ENCODE measurements at regions not wholly inside any gene's neighbourhood (a gene's known extent, or its start where the extent isn't known, plus 50 kb on each side); places are given as distances from the start of the nearest gene placed in this dataset.
"Not testable (repeated sequence)": the region's sequence is repeated elsewhere in the genome, so short reads cannot be mapped to it uniquely, and the experiment has no call there.

DNA sequence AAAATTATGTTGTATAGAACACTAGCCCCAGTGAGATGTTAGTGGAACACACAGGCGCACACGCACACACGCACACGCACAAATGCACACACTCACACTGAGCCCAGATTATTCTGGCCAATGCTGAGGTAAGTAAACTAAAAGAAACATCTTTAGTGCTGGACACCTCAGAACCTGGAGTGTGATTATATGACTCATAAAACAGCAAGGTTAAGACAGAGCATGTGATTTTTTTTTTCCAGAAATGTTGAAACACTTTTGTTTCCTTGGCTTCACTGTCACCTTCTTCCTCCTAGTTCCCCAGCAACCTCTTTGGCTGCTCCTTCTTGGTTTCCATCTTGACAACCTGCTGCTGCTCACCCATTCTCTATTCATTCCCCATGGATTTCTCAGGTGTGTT, 141.0 kb upstream of the ALG10B start:
- no peak overlapping the region for H3K27ac Mint-ChIP-seq
- no peak overlapping the region for H3K9ac ChIP-seq
- TF ChIP-seq EZH2 (IDR thresholded peaks at IDR 0.05): no peak
- peaks cover 24% of the 10 kb centered on the region for H3K9me3 Mint-ChIP-seq
- no peaks in the 10 kb centered on the region for H3K4me1 Mint-ChIP-seq
- no peaks in the 10 kb centered on the region for H3K79me2 ChIP-seq (ENCODE audit: low read depth)
- no peaks in the 10 kb centered on the region for H3F3A ChIP-seq (ENCODE audit: low read depth)
- H3K9me3 ChIP-seq (ENCODE audit: low read depth): peaks cover 24% of the 10 kb centered on the region
- no peaks in the 10 kb centered on the region for H3K4me1 ChIP-seq
- no peaks in the 10 kb centered on the region for H4K20me1 ChIP-seq (ENCODE audit: low read depth)
- no peaks in the 10 kb centered on the region for H3K36me3 ChIP-seq
- no peak overlapping the region for H3K4me2 ChIP-seq
- no peak overlapping the region for H3K4me3 ChIP-seq
- no peak overlapping the region for H2AFZ ChIP-seq (replicated peaks)
- no peak overlapping the region for H3K27ac ChIP-seq
- H3K36me3 Mint-ChIP-seq: no peaks in the 10 kb centered on the region
- H3K27me3 Mint-ChIP-seq (ENCODE audit: insufficient read depth, low read depth): no peaks in the 10 kb centered on the region
- H3K4me3 Mint-ChIP-seq: no peak overlapping the region
- no peak for DNase-seq (ENCODE audit: low spot score)
- no peaks in the 10 kb centered on the region for H3K27me3 ChIP-seq

DNA sequence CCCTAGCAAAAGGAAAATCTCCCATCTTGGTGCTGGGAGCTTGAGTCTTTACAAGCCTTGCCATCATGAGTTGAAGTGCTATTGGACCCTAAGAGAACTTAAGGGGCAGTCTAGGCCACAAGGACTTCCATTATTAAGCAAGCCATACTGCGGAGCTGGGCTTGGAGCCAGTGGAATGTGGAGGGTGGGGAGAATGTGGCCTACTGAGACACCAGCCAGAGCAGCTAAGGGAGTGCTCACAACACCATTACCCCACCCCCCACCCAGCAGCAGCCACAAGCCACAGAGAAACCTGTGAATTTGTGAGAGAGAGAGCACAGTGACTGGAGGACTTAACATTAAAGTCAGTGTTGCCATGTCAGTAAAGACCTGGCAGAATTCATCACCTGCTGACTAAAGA, 133.0 kb upstream of the ALG10B start:
- H3K9ac ChIP-seq; H3K27ac Mint-ChIP-seq; H3K27me3 ChIP-seq; H3K4me2 ChIP-seq; H3K36me3 Mint-ChIP-seq; H2AFZ ChIP-seq (replicated peaks); H3K27me3 Mint-ChIP-seq (ENCODE audit: insufficient read depth, low read depth); H3K4me1 Mint-ChIP-seq; H3F3A ChIP-seq (ENCODE audit: low read depth); H4K20me1 ChIP-seq (ENCODE audit: low read depth); H3K36me3 ChIP-seq; H3K79me2 ChIP-seq (ENCODE audit: low read depth); DNase-seq (ENCODE audit: low spot score); H3K27ac ChIP-seq; H3K4me3 Mint-ChIP-seq; H3K4me3 ChIP-seq; H3K4me1 ChIP-seq: not testable (repeated sequence)
- H3K9me3 ChIP-seq (ENCODE audit: low read depth): peaks cover 30% of the 10 kb centered on the region
- H3K9me3 Mint-ChIP-seq: peaks cover 30% of the 10 kb centered on the region

DNA sequence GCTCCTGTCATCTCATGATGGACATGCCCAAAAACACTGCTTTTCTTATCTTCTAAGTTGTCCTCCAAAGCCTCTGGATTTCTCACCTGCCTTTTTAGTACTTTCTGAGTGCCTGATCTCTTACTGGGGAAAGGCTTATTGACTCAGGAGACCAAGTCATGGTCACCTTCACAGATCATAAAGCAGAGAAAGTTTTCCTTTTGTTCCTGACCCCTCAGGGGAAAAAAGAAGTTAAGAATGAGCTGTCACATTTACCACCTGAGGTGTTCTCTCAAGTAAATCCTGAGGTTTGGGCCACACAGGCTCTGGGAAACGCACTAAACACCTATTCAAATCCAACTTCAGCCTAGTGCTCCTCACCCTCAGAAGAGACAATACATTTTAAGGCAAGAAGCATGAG, 119.3 kb upstream of the ALG10B start:
- not testable (repeated sequence) for H3K36me3 Mint-ChIP-seq

DNA sequence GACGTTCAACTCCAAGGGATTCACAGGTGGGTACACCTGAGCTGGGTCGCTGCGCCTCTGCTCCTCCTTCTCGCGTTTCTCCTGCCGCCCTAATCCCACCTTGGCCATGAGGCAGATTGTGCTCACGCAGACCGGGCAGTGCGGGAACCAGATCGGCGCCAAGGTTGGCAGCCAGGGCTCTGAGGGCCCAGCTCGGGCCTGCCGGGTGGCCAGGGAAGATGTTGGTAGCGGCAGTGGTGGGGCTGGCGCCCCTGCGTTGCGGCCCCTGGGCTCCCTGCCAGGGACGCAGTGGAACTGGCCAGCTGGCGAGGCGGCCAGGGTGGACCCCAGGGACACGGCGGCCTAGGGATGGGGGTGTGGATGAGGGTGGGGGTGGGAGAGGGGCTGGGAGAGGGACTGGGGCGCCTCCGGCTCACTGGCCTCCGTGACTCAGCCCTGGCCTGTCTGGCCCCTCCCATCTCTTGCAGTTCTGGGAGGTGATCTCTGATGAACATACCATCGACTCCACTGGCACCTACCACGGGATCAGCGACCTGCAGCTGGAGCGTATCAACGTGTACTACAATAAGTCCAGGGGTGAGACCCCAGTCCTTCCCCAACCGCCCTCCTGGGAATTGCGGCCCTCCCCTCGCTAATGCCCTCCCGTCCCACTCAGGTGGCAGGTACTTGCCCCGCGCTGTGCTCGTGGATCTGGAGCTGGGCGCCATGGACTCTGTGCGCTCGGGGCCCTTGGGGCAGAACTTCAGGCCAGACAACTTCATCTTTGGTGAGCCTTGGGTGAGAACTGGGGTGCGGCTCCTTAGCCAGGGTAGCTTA, 114.9 kb upstream of the ALG10B start:
- H3F3A ChIP-seq (ENCODE audit: low read depth): no peaks in the 10 kb centered on the region

More for the DNA sequence above, 119.3 kb upstream of the ALG10B start:
- not testable (repeated sequence) for H3K79me2 ChIP-seq (ENCODE audit: low read depth); H3K4me2 ChIP-seq; H3K4me1 Mint-ChIP-seq; H4K20me1 ChIP-seq (ENCODE audit: low read depth); H3K9ac ChIP-seq; H3K36me3 ChIP-seq; H3K27ac ChIP-seq; H3K27ac Mint-ChIP-seq; H3K27me3 Mint-ChIP-seq (ENCODE audit: insufficient read depth, low read depth); H3K4me3 ChIP-seq; DNase-seq (ENCODE audit: low spot score); H3F3A ChIP-seq (ENCODE audit: low read depth); H3K4me3 Mint-ChIP-seq; H3K27me3 ChIP-seq; H3K4me1 ChIP-seq; H2AFZ ChIP-seq (replicated peaks)
- H3K9me3 ChIP-seq (ENCODE audit: low read depth): peaks cover 18% of the 10 kb centered on the region
- peaks cover 36% of the 10 kb centered on the region for H3K9me3 Mint-ChIP-seq

More for the DNA sequence above, 114.9 kb upstream of the ALG10B start:
- H3K4me3 Mint-ChIP-seq: no peak overlapping the region
- H3K27me3 Mint-ChIP-seq (ENCODE audit: insufficient read depth, low read depth): no peaks in the 10 kb centered on the region
- TF ChIP-seq, protein P1, sequence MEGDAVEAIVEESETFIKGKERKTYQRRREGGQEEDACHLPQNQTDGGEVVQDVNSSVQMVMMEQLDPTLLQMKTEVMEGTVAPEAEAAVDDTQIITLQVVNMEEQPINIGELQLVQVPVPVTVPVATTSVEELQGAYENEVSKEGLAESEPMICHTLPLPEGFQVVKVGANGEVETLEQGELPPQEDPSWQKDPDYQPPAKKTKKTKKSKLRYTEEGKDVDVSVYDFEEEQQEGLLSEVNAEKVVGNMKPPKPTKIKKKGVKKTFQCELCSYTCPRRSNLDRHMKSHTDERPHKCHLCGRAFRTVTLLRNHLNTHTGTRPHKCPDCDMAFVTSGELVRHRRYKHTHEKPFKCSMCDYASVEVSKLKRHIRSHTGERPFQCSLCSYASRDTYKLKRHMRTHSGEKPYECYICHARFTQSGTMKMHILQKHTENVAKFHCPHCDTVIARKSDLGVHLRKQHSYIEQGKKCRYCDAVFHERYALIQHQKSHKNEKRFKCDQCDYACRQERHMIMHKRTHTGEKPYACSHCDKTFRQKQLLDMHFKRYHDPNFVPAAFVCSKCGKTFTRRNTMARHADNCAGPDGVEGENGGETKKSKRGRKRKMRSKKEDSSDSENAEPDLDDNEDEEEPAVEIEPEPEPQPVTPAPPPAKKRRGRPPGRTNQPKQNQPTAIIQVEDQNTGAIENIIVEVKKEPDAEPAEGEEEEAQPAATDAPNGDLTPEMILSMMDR (IDR thresholded peaks at IDR 0.05): no peak
- no peak overlapping the region for H3K27ac ChIP-seq
- H3K9ac ChIP-seq: no peak overlapping the region
- H3K36me3 Mint-ChIP-seq: no peaks in the 10 kb centered on the region
- no peak for DNase-seq (ENCODE audit: low spot score)
- peaks cover 43% of the 10 kb centered on the region for H3K9me3 Mint-ChIP-seq
- no peak overlapping the region for H3K4me3 ChIP-seq
- no peak overlapping the region for H2AFZ ChIP-seq (replicated peaks)
- H4K20me1 ChIP-seq (ENCODE audit: low read depth): no peaks in the 10 kb centered on the region
- H3K27me3 ChIP-seq: no peaks in the 10 kb centered on the region
- H3K9me3 ChIP-seq (ENCODE audit: low read depth): no peaks in the 10 kb centered on the region
- no peak overlapping the region for H3K27ac Mint-ChIP-seq
- no peaks in the 10 kb centered on the region for H3K36me3 ChIP-seq
- H3K4me2 ChIP-seq: no peak overlapping the region
- H3K4me1 Mint-ChIP-seq: no peaks in the 10 kb centered on the region
- no peaks in the 10 kb centered on the region for H3K79me2 ChIP-seq (ENCODE audit: low read depth)
- no peaks in the 10 kb centered on the region for H3K4me1 ChIP-seq
